PFSK-1 (cell line): ENCODE measurements at regions not wholly inside any gene's neighbourhood (a gene's known extent, or its start where the extent isn't known, plus 50 kb on each side); places are given as distances from the start of the nearest gene placed in this dataset.

Source experiments
- FOXP2 ChIP-seq: optimal IDR thresholded peaks from 2 replicates; pipeline ENCODE3; 2011; ENCODE audit warnings: borderline replicate concordance, control low read depth, inconsistent platforms; ENCODE audit not compliant: insufficient read depth; ENCODE audit errors: extremely low read length, extremely low read depth
- POLR2AphosphoS5 ChIP-seq: IDR thresholded peaks from 2 replicates; pipeline ENCODE4 v1.6.1; 2012; ENCODE audit warnings: low read depth, mild to moderate bottlenecking, control low read depth, low read length, moderate library complexity
- SIN3A ChIP-seq: IDR thresholded peaks from 2 replicates; pipeline ENCODE4 v1.6.1; 2012; ENCODE audit warnings: mild to moderate bottlenecking, low read length, moderate library complexity, borderline replicate concordance; ENCODE audit not compliant: insufficient read depth
- TAF1 ChIP-seq: IDR thresholded peaks from 2 replicates; pipeline ENCODE4 v1.6.1; 2012; ENCODE audit warnings: low read length, control low read depth, borderline replicate concordance; ENCODE audit not compliant: insufficient read depth
- TF ChIP-seq, protein P1 (sequence below), 2 experiments: IDR thresholded peaks; 2 replicates each; pipeline versions ENCODE4 v1.6.1 to v1.8.0; 2011 to 2012; ENCODE audit warnings: low read depth in 2 of 2, low read length in 2 of 2, control low read depth in 1 of 2, inconsistent platforms in 1 of 2, mild to moderate bottlenecking in 1 of 2, moderate library complexity in 1 of 2; ENCODE audit not compliant: insufficient read depth in 1 of 2

DNA sequence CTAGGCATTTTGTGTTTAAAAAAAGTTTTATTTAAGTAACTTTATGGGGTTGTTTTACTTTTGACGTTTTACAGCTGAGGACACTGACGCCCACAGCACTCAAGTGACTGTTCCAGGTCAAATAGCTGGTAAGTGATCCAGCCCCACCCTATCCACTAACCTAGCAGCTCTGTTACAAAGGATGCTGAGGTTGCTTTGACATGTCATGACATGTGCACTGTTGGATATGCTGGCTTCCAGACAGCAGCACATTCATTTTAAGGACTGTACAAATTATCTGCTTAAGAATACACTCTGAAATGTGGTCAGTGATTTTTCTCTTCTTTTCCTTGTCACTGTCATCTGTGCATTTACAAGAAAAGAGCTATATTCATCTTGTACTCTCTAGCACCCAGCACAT, 417.5 kb downstream of the ZEB2 start:
- TF ChIP-seq TAF1 (no peak), SIN3A (no peak), POLR2AphosphoS5 (no peak), FOXP2 (no peak)
- TF ChIP-seq, protein P1, sequence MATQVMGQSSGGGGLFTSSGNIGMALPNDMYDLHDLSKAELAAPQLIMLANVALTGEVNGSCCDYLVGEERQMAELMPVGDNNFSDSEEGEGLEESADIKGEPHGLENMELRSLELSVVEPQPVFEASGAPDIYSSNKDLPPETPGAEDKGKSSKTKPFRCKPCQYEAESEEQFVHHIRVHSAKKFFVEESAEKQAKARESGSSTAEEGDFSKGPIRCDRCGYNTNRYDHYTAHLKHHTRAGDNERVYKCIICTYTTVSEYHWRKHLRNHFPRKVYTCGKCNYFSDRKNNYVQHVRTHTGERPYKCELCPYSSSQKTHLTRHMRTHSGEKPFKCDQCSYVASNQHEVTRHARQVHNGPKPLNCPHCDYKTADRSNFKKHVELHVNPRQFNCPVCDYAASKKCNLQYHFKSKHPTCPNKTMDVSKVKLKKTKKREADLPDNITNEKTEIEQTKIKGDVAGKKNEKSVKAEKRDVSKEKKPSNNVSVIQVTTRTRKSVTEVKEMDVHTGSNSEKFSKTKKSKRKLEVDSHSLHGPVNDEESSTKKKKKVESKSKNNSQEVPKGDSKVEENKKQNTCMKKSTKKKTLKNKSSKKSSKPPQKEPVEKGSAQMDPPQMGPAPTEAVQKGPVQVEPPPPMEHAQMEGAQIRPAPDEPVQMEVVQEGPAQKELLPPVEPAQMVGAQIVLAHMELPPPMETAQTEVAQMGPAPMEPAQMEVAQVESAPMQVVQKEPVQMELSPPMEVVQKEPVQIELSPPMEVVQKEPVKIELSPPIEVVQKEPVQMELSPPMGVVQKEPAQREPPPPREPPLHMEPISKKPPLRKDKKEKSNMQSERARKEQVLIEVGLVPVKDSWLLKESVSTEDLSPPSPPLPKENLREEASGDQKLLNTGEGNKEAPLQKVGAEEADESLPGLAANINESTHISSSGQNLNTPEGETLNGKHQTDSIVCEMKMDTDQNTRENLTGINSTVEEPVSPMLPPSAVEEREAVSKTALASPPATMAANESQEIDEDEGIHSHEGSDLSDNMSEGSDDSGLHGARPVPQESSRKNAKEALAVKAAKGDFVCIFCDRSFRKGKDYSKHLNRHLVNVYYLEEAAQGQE (IDR thresholded peaks at IDR 0.05; ENCODE audit: insufficient read depth in 1 of 2, low read depth in 2 of 2, low read length in 2 of 2): no peak

DNA sequence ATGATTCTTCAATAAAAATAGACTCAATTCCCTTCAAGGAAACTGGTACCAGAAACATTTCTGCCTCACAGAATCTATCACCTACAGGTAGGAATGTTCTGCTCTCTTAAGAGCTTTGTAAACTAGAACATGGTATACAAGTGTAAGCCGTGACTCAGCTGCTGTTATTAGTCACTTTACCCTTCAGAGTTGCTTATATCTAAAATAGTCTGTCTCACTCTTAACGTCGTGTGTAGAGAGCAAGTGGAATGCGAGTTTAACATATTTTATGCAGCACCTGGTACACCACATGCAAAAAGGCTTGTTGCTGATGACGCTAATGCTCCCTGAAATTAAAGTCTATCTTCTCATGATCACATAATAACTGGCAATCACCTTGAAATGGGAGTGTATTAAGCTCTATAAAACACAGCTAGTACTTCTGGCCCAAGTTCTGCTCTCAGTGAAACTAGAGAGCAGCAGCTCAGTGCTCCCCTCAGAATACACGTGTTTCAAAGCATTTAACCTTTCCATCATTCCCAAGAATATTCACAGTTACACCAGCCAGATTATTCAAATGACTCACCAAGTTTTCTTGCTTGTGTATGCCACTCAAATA, 420.0 kb downstream of the ZEB2 start:
- TF ChIP-seq SIN3A: no peak

DNA sequence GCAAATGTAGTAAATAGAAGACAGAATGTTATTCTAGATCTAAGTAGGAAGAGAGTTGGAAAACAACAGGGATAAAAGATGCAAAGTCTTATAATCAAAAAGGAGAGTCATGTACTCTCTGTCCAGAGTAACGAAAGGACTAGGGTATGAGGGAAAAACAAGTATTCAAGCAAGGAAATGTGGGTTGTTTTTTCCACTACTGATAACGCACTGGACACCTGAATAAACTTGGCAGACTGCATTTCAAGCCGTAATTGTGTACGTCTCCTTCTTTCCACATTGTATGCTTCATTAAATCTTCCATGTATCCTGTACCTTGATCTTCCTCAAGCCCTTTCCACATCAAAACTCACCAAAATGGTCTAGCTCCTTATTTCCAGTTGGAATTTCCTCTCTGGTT, 420.6 kb downstream of the ZEB2 start:
- TF ChIP-seq FOXP2: no peak

DNA sequence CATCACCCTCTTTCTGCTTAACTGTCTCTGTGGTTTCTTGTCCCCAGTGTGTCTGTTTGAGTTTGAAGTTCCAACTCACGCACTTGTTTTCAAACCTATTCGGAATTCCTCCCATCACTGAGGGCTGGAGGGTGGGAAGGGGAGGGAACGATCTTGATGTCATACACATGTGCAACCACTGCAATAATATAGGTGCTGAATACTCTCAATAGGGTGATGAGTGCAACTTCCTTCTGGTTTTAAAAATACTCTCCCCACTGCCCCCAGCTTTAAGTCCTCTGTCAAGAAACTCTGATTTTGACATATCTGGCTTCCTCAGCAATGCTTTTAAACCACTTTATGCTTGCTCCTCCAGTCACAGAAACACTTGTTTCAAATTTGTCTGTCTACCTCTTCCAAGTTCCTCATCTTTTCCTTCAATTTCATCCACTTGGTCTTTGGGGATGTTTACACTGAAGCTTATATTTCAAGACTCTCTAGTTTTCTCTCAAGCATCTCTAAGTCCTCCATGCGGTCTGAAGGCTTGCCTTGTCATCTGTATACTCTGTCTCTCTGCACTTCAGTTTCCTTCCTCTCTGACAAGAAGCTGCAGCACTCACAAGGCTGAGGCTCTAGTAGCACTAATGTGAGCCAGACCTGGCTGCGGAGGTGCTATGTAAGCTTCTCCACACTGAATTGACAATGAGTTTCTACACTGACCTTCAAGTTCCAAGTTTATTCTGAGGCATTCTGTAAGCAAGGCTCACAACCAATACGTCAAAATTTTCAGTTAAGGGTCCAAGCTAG, 422.3 kb downstream of the ZEB2 start:
- TF ChIP-seq FOXP2 (no peak), TAF1 (no peak), POLR2AphosphoS5 (no peak), SIN3A (no peak)
- TF ChIP-seq, protein P1 (IDR thresholded peaks at IDR 0.05; ENCODE audit: insufficient read depth in 1 of 2, low read depth in 2 of 2, low read length in 2 of 2): no peak

DNA sequence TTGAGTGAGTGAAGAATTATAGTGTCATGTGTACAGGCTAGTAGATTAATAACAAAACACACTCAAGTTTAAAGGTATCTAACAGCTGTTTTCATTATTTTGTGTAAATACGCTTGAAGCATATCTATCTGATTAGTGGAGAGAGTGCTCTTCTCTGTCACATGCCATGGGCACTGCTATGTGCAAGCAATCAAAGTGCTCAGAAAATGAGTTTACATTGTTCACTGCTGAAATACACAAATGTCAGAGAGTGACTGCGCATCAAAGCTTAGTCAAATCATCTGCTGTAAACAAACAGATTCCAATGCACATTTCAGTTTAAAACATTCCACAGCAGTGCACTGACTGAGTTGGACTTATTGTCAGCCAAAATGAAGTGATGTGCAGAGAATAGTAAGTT, 423.4 kb downstream of the ZEB2 start:
- TF ChIP-seq, protein P1 (IDR thresholded peaks at IDR 0.05; ENCODE audit: insufficient read depth in 1 of 2, low read depth in 2 of 2, low read length in 2 of 2): no peak
- no peak for TF ChIP-seq TAF1
- no peak for TF ChIP-seq POLR2AphosphoS5
- TF ChIP-seq SIN3A: no peak
- no peak for TF ChIP-seq FOXP2

DNA sequence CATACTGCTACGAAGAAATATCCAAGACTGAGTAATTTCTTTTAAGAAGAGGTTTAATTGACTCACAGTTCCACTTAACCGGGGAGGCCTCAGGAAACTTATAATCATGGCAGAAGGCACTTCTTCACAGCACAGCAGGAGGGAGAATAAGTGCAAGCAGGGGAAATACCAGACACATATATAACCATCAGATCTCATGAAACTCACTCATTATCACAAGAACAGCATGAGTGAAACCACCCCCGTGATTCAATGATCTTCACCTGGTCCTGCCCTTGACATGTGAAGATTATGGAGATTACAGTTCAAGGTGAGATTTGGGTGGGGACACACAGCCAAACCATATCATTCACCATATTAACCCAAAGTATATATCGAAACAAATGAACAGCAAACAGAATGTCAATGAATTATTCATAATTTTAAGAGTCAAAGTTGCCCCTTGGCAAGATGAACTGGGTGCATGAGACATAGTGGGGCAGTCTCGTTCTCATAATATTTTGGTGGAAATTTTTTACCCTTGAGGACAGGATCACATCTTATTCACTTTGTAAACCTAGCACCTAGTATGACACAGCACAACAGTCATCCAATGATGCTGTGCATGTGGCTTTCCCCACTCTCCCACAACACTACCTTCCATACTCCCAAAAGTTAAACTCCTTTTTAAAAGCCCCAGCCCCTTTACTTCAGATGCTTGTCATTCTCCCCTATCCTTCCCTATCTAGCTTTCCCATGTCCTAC, 425.3 kb downstream of the ZEB2 start:
- TF ChIP-seq, protein P1 (IDR thresholded peaks at IDR 0.05; ENCODE audit: insufficient read depth in 1 of 2, low read depth in 2 of 2, low read length in 2 of 2): no peak
